GM12892 (cell line): ENCODE measurements at regions not wholly inside any gene's neighbourhood (a gene's known extent, or its start where the extent isn't known, plus 50 kb on each side); places are given as distances from the start of the nearest gene placed in this dataset.

ENCODE experiments used
- POLR2AphosphoS5 ChIP-seq: IDR thresholded peaks from 2 replicates; pipeline ENCODE4 v1.6.1; 2011; ENCODE audit warnings: low read depth, low read length, control low read depth
- TAF1 ChIP-seq: IDR thresholded peaks from 2 replicates; pipeline ENCODE4 v1.6.1; 2011; ENCODE audit warnings: low read depth, mild to moderate bottlenecking, control low read depth, low read length, borderline replicate concordance

DNA sequence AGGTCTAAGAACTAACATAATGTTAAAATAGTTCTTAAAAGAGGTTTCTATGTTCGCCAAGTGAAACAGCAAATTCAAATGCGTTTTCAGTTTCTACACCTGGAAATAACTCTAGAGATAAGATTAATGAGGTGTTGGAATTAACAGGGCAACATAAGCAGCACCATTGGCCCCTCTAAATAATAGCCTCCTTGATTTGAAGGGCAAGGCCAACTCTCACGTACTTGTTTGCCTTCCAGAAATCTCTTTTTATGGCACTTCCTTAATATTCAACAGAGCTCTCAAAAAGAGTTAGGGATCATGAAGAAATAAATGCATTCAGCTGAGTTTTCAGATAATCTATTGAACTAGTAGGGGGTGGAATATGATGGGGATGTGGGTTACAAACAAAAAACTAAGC, 80.9 kb downstream of the AASDHPPT start:
- TF ChIP-seq POLR2AphosphoS5 (no peak), TAF1 (no peak)
